MM.1S (cell line): ENCODE measurements at regions not wholly inside any gene's neighbourhood (a gene's known extent, or its start where the extent isn't known, plus 50 kb on each side); places are given as distances from the start of the nearest gene placed in this dataset.

Experiments
- CTCF ChIP-seq: fragments of 300-600 bp; sonication (generic); IDR thresholded peaks from 2 replicates; pipeline ENCODE4 v1.5.1; 2016; ENCODE audit warnings: antibody characterized with exemption, low read length, mixed read lengths
- EZH2 ChIP-seq: fragments of 300-600 bp; sonication (generic); optimal IDR thresholded peaks from 2 replicates; pipeline ENCODE3; 2017; ENCODE audit warnings: low read depth, mild to moderate bottlenecking, antibody characterized with exemption, low read length, mixed read lengths
- EZH2phosphoT487 ChIP-seq: fragments of 300-600 bp; sonication (generic); IDR thresholded peaks from 2 replicates; pipeline ENCODE4 v1.6.1; 2018; ENCODE audit warnings: antibody characterized with exemption, low read length

- TF ChIP-seq CTCF (no peak; the same call in 1 of the 2 replicates), EZH2 (no peak), EZH2phosphoT487 (no peak)
These were observed 180.3 kb downstream of the IPO8 start for GRCh38 chr12:30515351-30515750.
